ENCODE measurements at regions not wholly inside any gene's neighbourhood (a gene's known extent, or its start where the extent isn't known, plus 50 kb on each side); places are given as distances from the start of the nearest gene placed in this dataset.
"Not testable (repeated sequence)": the region's sequence is repeated elsewhere in the genome, so short reads cannot be mapped to it uniquely, and the experiment has no call there.

DNA sequence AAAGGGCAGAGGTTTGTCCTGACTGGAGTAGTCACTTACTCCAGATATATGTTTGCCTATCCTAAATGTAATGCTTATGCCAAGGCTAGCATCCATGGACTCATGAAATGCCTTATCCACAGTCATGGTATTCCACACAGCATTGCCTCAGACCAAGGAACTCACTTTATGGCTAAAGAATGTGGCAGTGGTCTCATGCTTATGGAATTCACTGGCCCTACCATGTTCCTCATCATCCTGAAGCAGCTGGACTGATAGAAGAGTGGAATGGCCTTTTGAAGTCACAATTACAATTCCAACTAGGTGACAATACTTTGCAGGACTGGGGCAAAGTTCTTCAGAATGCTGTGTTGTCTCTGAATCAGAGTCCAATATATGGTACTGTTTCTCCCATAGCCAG, 1014.8 kb downstream of the RAPGEF2 start:
- H3K27me3 ChIP-seq, result no peaks in the 10 kb centered on the region
- no peaks in the 10 kb centered on the region for H3K4me1 ChIP-seq (ENCODE audit: insufficient read depth)
- no peak overlapping the region for H3K27ac ChIP-seq
- TF ChIP-seq, protein P1, sequence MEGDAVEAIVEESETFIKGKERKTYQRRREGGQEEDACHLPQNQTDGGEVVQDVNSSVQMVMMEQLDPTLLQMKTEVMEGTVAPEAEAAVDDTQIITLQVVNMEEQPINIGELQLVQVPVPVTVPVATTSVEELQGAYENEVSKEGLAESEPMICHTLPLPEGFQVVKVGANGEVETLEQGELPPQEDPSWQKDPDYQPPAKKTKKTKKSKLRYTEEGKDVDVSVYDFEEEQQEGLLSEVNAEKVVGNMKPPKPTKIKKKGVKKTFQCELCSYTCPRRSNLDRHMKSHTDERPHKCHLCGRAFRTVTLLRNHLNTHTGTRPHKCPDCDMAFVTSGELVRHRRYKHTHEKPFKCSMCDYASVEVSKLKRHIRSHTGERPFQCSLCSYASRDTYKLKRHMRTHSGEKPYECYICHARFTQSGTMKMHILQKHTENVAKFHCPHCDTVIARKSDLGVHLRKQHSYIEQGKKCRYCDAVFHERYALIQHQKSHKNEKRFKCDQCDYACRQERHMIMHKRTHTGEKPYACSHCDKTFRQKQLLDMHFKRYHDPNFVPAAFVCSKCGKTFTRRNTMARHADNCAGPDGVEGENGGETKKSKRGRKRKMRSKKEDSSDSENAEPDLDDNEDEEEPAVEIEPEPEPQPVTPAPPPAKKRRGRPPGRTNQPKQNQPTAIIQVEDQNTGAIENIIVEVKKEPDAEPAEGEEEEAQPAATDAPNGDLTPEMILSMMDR (IDR thresholded peaks at IDR 0.05), result no peak
- TF ChIP-seq POLR2A (IDR thresholded peaks at IDR 0.05), result no peak
- H3K4me3 ChIP-seq, result no peak overlapping the region
- intact Hi-C loops (cut with DNase I), result no loop called here
- H3K36me3 ChIP-seq, result no peaks in the 10 kb centered on the region
- H3K9me3 ChIP-seq, result peaks cover 0 to 6% of the 10 kb centered on the region in 2 donors
- no peak for DNase-seq

DNA sequence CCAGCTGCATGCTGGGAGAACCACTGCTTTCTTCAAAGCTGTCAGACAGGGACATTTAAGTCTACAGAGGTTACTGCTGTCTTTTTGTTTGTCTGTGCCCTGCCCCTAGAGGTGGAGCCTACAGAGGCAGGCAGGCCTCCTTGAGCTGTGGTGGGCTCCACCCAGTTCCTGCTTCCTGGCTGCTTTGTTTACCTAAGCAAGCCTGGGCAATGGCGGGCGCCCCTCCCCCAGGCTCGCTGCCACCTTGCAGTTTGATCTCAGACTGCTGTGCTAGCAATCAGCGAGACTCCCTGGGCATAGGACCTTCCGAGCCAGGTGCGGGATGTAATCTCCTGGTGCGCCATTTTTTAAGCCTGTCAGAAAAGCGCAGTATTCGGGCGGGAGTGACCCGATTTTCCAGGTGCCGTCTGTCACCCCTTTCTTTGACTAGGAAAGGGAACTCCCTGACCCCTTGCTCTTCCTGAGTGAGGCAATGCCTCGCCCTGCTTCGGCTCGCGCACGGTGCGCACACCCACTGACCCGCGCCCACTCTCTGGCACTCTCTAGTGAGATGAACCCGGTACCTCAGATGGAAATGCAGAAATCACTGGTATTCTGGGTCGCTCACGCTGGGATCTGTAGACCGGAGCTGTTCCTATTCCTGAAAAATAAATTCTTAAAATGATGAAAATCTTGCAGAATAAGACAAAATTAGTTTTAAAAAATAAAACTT, 1022.9 kb downstream of the RAPGEF2 start:
- H3K27me3 ChIP-seq; H3K4me3 ChIP-seq; H3K27ac ChIP-seq; H3K9me3 ChIP-seq; DNase-seq; H3K36me3 ChIP-seq; intact Hi-C loops (cut with DNase I); H3K4me1 ChIP-seq (ENCODE audit: insufficient read depth): not testable (repeated sequence)
- WGBS, 3 donors, result 90 to 92% (median 91%) methylated on average over 24 of the region's 24 CpGs

DNA sequence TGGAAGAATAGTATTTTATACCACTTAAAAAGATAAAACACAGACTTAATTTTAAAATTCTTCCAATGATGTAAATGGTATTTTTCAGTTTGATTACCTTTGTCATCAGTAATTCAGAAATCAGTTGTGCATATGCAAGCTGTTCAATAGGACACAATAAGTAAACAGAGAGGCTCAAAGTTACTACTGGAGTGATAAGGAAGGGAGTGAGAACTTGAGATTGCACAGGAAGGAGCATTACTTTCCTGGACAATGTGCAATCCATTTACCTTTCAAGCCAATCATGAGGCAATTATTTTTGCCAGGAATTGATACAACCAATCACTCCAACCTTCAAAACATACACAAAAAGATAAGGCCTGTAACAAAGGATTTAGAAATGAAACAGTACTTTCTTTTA, 1024.3 kb downstream of the RAPGEF2 start:
- Histone ChIP-seq H3K36me3 (no peaks in the 10 kb centered on the region), H3K4me1 (ENCODE audit: insufficient read depth) (no peaks in the 10 kb centered on the region), H3K4me3 (no peak overlapping the region), H3K9me3 (no peaks in the 10 kb centered on the region), H3K27ac (no peak overlapping the region), H3K27me3 (no peaks in the 10 kb centered on the region)
- intact Hi-C loops (cut with DNase I), result no loop called here
- no peak for TF ChIP-seq POLR2A (IDR thresholded peaks at IDR 0.05)
- TF ChIP-seq EP300 (IDR thresholded peaks at IDR 0.05), result no peak
- TF ChIP-seq, protein P1 (IDR thresholded peaks at IDR 0.05), result no peak
- DNase-seq, result no peak

DNA sequence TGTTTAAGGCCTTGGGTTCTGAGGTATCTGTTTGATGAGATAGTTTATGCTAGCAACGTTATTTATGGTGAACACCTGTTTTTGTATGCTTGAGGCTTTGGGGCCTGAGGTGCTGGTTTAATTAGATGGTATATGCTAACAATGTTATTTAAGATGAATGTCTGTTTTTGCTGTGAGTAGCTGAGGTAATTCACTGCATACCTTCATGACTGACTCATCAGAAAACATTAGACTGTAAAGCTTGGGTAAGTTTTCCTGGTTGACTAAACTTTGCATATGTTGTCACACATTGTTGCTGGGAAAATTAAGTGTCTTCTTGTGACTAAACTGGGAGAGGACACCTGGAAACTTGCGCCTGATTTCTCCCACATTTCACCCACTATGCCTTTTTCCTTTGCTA, 1026.6 kb downstream of the RAPGEF2 start:
- WGBS, 3 donors, result 44 to 68% (median 49%) methylated on average over 2 of the region's 2 CpGs
- Histone ChIP-seq H3K9me3 (no peaks in the 10 kb centered on the region), H3K27ac (no peak overlapping the region), H3K36me3 (no peaks in the 10 kb centered on the region), H3K4me3 (no peak overlapping the region), H3K27me3 (no peaks in the 10 kb centered on the region), H3K4me1 (ENCODE audit: insufficient read depth) (no peaks in the 10 kb centered on the region)
- no peak for TF ChIP-seq EP300 (IDR thresholded peaks at IDR 0.05)
- no peak for TF ChIP-seq POLR2A (IDR thresholded peaks at IDR 0.05)
- TF ChIP-seq, protein P1 (IDR thresholded peaks at IDR 0.05), result no peak
- intact Hi-C loops (cut with DNase I), result no loop called here
- DNase-seq, result no peak

DNA sequence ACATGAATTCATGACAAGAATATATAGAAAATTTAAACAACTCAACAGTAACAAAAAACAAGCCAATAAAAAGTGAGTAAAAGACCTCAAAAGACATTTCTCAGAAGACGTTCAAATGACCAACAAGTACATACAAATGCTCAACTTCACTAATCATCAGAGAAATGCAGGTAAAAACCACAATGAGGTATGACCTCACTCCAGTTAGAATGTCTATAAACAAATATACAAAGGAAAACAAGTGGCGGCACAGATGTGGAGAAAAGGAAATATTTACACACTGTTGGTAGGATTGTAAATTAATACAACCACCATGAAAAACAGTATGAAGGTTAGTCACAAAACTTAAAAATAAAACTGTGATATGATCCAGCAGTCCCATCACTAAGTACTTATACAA, 1033.1 kb downstream of the RAPGEF2 start:
- 67 to 82% (median 77%) methylated on average over 2 of the region's 2 CpGs for WGBS, 3 donors
- Histone ChIP-seq H3K27me3 (no peaks in the 10 kb centered on the region), H3K4me1 (ENCODE audit: insufficient read depth) (no peaks in the 10 kb centered on the region), H3K9me3 (no peaks in the 10 kb centered on the region), H3K36me3 (no peaks in the 10 kb centered on the region), H3K4me3 (no peak overlapping the region), H3K27ac (no peak overlapping the region)
- DNase-seq, result no peak
- TF ChIP-seq, protein P1 (IDR thresholded peaks at IDR 0.05), result no peak
- TF ChIP-seq EP300 (IDR thresholded peaks at IDR 0.05), result no peak
- no peak for TF ChIP-seq POLR2A (IDR thresholded peaks at IDR 0.05)
- intact Hi-C loops (cut with DNase I), result no loop called here

Measured in ovary (tissue), 7 donors.